NCI-H187 (cell line): ENCODE measurements at regions not wholly inside any gene's neighbourhood (a gene's known extent, or its start where the extent isn't known, plus 50 kb on each side); places are given as distances from the start of the nearest gene placed in this dataset.

Source experiments
- DNase-seq, 2 experiments: peaks; one replicate each; lab custom pipeline; 2025; lab: John Stamatoyannopoulos, UW

DNA sequence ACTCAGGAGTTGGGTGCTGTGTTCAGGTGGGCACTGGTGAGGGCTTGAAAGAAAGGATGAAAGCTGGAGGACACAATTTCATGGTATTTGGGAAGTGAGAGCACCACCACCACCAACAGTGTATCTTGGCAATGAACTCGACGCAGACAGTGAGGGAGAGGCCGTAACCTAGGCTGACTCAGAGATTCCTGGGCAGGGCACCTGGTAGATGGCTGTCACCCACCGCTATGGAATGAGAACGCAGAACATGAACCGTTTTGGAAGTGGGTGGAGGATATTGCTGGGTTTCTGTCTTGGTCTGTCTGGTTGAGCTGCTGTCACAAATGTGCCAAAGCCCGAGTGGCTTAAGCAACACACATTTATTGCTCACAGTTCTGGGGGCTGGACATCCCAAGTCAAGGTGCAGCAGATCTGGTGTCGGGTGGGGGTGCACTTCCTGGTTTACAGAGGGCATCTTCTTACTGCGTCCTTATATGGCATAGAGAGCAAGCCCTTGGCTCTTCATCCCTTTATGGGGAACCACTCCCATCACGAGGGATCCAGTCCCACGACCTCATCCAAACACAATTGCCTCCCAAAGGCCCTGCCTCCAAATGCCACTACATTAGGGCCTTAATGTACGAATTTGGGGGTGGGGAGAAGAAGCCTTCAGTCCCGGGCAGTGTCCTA lies 246.3 kb downstream of the SIPA1L2 start:
- no peak for DNase-seq

- DNase-seq: no peak
Measured at GRCh38 chr1:232382671-232383070, 247.3 kb downstream of the SIPA1L2 start.

GRCh38 chr1:232381394-232382100 lies 248.4 kb downstream of the SIPA1L2 start:
- no peak for DNase-seq

- DNase-seq: no peak
Measured at GRCh38 chr1:232380596-232380995, 249.3 kb downstream of the SIPA1L2 start.

DNA sequence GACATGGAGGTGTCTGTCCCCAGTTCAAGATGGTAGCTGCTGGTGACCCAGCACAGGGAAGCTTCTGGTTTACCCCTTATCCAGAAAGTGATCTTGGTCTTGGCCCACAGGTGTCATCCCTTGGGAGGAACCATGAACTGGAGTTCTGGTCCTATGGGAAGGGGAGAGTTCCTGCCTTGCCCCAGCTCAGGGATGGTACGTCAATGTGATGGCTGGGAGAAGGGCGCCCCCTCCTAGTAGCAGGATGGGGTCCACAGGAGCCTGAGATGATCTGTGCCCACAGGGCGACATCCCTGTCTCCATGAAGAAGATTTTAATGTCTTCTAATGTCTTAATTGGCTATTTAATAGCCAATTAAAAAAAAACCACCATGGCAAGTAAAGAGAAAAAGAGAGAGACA lies 249.8 kb downstream of the SIPA1L2 start:
- DNase-seq: no peak

DNA sequence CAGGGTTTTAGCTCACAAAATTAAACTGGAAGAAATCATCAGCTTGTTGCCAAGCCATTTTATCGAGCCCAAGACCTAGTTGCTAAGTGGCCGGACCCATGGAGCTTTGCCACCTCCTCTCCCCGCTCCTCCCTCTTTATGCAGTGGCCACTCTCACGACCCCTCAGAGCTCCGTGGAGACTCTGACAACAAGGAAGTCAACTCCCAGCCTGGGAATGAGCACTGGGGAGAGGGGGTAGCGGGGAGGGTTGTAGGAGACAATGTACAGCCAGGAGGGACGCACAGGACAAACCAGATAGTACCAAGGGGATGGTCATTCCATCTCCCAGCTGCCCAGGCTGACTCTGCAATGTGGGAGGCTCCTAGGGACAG lies 250.9 kb downstream of the SIPA1L2 start:
- no peak for DNase-seq

GRCh38 chr1:232378266-232379062 lies 251.5 kb downstream of the SIPA1L2 start:
- no peak for DNase-seq

DNA sequence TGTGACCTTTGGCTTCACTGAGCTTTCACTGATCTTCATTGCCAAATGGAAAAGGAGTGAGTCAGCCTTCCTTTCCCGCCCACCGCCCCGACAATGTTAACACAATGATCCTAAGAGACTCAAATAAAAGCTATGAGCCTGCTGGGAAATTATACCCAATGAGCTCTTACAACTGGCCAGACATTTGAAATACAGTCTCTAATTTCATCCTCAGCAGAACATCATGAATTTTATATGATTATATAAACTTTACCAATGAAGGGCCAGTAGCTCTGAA lies 252.5 kb downstream of the SIPA1L2 start:
- no peak for DNase-seq

- no peak for DNase-seq
Measured at GRCh38 chr1:232376632-232377493, 253.1 kb downstream of the SIPA1L2 start.

DNA sequence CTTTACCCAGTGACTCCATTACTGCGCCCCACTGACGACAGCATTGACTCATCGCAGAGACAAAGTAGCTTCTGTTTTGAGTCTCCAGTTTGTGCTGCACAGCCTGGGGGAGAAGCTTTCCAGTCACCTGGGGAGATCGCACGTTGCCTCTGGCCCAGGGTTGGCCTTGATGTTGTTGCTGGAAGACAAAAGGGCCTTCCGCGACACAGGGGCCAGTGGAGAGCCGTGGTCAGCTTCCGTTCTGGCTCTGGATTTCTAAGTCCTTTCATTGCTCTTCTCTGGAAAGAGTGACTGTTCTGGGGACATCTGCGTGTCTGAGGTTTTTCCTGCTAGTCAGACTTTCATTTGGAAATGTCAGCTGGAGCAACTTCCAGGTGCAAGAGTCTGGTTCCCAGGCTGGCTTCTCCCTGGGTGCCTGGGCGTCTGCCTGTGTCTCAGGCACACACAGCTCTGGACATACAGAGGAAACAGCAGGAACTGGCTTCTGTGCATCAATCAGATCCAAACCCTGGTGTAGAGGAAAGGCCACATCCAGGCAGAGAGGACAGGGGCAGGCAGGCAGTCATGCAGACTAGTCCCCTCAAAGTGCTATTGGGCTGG lies 257.0 kb downstream of the SIPA1L2 start:
- no peak for DNase-seq

- DNase-seq: no peak
Measured at GRCh38 chr1:232372431-232372830, 257.5 kb downstream of the SIPA1L2 start.

DNA sequence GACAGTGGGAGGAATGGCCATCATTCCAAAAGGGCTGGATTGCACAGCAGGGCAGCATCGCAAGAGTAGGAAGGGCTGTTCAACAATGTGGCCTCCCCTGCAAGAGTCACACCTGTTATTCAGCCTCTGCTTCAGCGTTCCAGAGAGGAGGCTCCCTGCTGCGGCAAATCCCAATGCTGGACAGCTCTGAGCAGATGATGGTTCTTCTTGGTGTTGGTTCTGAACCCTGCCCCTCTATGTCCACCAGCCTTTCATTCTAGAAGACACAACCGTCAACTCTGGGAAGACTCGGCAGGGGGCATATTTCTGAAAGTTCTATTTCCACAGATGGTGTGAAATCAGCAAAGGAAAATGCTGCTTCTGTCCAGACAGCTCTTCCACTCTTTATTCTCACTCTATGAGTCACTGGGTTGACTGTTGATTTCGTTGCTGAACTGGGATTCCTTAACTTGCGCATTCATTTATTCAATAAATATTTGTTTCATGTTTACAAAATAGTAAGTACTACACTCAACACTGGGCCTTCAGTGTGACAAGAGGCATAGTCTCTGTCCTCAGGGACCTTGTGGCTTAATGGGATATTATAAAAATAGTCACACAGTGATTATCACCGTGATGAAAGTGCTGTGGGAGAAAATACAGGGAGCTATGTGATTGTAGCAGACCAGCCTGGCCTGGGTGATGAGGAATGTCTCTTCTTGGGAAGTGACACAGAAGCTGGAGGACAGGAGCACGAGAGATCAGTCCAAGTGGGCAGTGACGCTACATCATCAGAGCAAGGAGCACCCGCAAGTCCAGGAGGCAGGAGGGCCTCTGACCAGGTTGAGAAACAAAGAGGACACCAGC lies 260.3 kb downstream of the SIPA1L2 start:
- DNase-seq: no peak

- DNase-seq: no peak
Measured at GRCh38 chr1:232368821-232369321, 261.1 kb downstream of the SIPA1L2 start.

GRCh38 chr1:232367293-232367692 lies 262.6 kb downstream of the SIPA1L2 start:
- peak in 1 of 2 experiments; percentile 28 for DNase-seq

GRCh38 chr1:232364654-232365382 lies 265.1 kb downstream of the SIPA1L2 start:
- DNase-seq: no peak

GRCh38 chr1:232363008-232363407 lies 266.9 kb downstream of the SIPA1L2 start:
- no peak for DNase-seq

DNA sequence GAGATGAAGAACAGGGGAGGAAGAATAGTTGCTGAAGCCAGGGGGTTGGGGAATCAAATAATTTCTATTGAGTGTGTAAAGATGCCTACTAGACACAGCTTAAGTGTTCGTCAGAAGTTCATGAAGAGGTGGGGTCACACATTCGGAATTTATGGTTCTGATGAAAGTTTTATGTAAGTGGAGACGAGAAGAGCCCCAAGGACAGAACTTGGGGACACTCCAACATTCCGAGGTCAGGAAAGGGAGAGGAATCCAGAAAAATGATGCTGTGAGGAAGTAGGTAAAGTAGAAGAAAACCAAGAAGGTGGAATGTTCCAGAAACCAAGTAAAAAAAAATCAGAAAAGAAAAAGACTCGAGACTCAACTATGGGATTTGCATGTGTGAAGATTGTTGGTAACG lies 272.5 kb downstream of the SIPA1L2 start:
- no peak for DNase-seq

DNA sequence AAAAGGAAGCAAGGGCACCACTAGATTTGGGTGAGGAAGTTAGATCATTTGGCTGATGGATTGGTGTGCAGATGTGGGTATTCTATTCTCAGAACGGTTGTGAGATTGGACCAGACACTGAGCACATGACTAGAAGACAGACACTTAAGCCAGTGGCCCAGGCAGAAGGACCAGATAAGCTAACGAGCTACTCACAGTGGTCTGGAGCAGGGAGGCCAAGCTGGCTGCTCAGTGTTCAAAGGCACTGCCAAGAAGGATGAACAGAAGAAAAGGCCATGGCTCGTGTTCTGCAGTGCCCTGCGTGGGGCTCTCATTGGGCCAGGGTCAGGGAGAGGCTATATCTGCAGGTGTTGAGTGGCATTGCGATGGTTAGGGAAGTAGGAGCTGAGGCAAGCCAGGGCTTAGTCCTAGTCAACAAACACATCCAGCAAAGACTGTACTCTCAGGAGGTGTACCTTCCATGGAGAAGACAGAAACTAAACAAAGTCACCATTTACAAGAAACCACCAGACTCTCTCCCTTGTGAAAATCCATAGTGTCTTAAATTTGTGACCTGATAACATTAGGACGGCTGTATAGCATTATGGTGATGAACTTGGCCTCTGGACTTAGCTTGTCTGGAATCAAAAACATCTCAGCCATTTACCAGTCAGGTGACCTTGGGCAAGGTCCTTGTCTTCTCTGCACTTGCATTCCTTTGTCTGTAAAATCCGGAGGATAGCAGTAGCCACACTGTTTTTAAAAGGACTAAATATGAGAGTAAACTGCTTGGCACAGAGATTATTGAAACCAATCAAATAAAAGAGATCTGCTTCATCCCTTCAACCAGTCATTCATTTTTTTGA lies 274.5 kb downstream of the SIPA1L2 start:
- no peak for DNase-seq

DNA sequence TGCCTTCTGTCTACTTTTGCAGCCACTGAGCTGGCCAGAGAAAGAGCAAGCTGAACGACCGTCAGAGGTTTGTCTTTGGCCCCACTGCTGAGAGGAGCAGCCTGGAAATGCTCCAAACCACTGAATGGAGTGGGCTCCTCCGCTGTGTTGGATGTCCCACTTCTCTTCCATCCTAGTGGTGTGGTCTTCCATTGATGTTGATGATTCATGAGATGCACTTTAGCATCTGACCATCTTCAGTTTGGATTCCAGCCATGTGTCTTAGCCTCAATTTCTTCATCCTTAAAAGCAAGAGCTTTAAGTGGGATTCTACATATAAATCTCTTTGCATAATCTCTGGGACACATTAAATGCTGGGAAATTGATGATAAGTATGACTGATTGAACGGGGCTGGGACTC lies 276.9 kb downstream of the SIPA1L2 start:
- no peak for DNase-seq
